GM04503 (cell line): ENCODE measurements at regions not wholly inside any gene's neighbourhood (a gene's known extent, or its start where the extent isn't known, plus 50 kb on each side); places are given as distances from the start of the nearest gene placed in this dataset.
"Not testable (repeated sequence)": the region's sequence is repeated elsewhere in the genome, so short reads cannot be mapped to it uniquely, and the experiment has no call there.

Source experiments
- DNase-seq: peaks from one replicate; pipeline ENCODE4 v3.0.0-alpha.2; 2012; ENCODE audit warnings: low read depth

DNA sequence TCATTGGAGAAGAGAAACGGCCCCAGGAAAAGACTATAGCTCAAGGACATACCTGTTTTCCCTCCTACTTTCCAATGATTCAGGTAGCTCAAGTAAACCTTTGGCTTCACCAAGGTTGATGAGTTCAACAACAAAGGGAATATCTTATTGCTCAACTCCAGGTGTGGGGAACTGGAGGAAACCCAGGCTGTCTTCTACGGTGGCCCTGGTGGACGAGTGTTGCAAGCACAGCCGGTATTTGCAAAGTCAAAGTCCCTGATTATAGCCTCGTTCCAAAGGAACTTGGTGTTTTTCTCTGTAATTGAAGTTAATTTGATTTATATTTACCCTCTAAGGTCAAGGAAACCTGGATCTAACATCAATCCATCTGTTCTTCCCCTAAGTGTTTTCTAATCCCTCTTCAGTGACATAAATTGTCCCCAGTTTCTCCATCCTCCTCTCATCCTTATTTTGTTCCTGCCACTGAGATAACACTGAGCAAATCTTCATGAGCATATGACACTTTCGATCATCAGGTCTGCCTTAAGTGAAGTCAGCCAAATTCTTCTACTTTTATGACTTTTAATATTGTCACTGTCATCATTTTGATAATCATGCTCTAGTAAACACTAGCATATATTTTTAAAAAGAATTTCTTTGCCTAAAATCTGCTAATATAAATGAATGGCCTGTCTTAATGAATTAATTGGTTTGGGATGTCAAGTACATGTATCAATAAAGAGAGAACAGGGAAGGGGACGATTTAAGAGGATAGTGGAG, 174.6 kb upstream of the TBX3 start:
- DNase-seq = no peak

DNA sequence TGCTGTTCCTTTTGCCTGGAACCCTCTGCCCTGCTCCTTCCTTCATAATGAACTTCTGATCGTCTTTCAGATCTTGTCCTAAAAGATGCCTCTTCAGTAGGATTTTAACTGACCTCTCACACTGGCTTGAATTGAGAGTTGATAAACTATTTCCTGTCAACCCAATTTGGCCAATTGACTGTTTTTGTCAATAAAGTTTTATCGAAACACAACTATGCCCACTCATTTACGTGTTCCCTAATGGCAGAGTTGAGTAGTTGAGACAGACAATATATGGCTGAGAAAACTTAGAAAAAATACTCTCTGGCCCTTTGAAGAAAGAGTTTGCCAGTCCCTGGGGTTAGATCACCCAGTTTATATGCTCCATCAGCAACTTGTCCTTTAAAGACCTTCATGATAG, 171.7 kb upstream of the TBX3 start:
- no peak for DNase-seq

DNA sequence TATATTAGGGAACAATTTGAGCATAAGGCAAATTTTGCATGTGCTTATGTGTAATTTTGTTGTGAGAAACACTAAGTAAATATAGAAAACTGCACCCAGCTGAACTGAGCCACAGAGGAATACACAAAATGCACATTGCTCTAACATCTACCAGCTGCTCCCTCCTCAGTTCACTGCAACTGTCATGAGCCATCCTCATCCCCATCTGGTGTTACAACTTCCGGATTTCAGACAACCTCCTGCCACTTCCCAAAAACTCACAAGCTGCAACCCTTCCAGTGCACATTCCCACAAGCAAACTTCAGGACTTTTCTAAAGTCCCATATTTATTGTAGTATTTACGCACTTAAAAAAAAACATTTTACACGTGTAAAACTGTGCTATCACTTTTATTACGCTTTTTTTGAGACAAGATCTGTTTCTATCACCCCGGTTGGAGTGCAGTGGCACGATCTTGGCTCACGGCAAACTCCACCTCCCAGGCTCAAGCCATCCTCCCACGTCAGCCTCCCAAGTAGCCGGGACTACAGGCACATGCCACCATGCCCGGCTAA, 169.1 kb upstream of the TBX3 start:
- no peak for DNase-seq

DNA sequence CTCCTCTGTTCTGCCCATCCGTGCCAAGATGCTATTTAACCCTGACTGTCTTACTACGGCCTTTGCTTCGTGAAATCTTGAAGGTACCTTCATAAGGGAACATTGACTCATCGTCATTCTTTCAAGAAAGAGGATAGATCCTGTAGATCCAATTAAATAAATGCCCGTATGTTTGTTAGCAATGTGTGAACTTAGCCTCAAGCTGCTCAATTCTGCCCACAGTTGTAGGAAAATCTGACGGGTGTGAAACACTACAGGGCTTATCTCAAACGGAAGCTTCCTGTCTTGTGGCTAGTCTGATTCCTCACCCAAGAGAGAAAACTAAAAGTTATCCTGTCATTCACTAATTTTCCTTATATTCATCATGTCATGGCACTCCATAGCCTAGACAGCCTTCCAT, 168.0 kb upstream of the TBX3 start:
- DNase-seq = no peak

DNA sequence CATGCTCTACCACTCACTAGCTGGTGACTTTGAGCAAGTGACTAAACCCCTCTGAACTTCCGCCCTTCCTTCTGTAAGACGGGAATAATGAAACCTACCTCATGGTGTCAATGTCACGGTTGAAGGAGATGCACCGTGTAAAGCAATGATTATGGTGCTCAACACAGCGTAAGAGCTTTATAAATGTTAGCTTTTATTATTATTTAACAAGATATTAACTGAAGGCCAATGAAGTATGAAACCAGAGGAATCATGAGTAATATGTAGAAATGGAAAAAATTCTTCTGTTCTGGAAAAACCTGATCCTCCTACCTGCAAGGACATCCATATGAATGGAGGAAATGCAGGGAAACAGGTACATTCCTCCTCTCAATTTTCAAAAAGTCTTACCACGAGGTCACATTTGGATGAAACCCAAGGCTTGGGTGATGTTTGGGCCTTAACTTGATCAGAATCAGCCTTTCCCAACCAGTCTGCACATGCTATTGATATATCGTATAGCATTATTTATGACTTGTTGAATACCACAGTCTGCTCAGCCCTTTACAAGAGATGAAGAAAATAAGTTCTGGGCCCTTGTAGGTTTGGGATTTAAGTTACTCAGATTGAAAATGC, 166.8 kb upstream of the TBX3 start:
- no peak for DNase-seq

GRCh38 chr12:114848666-114849065, 164.7 kb upstream of the TBX3 start:
- peak; percentile 93 for DNase-seq

DNA sequence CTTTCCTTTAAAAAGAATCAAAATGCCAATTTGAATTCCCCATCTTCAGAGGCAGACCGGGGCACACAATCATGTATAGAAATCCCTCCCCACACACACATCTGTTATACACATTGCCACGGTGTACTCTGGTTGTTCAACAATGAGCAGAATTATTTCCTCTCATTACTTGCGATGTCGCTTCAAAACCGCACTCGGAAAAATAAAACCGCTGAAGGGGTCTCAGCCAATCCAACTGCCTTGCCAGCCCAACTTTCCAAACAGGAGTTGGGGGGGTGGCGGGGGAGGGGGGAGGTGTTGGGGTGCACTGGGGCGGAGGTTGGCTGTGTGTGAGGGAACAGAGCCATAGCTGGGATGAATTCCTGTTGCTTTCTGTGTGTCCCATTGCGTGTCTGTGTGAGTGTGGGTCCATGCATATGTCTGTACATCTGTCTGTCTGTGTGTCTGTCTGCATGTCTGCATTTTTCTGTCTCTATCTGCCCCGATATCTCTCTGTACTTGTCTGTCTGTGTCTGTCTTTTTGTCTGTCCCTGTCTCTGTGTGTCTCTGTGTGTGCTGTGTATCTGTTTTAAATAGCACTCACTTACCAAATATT, 163.6 kb upstream of the TBX3 start:
- DNase-seq = no peak

- DNase-seq = no peak
Observed at GRCh38 chr12:114846771-114847170, 162.8 kb upstream of the TBX3 start.

- no peak for DNase-seq
Observed at GRCh38 chr12:114841557-114842251, 157.7 kb upstream of the TBX3 start.

DNA sequence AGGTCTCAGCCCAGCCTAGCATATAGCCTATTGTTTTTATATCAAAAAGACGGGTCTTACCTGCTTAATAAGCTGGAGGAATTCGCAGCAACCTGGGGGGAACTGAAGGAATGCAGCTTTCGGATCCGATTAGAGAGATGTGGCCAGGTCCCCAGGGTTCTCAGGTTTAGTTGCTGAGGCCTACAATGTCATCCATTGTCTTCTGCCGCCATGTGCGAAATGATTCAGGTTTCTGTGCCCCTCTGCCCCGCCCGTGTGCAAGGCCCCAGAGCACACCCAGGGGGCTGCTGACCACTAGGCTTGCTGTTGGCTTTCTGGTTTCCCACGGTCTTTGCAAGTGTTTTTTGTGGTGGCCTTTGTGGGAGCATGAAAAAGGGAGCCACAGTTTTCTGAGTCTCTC, 154.5 kb upstream of the TBX3 start:
- no peak for DNase-seq

DNA sequence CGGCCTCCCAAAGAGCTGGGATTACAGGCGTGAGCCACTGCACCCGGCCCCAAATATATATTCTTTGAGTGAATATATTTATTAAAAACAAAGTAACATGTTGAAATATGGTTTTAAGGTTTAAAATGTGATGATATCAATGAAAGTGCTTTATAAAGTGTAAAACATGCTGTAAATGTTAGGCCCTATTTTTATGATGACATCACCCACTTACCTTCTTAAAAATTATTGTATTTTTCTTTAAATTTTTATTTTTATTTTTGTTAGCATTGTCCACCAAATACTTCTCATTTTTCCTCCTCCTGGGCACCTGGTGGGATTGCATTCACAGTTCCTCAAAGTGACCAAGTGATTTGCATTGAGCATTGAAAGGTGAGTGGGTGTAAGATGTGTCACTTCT, 152.6 kb upstream of the TBX3 start:
- DNase-seq = no peak

DNA sequence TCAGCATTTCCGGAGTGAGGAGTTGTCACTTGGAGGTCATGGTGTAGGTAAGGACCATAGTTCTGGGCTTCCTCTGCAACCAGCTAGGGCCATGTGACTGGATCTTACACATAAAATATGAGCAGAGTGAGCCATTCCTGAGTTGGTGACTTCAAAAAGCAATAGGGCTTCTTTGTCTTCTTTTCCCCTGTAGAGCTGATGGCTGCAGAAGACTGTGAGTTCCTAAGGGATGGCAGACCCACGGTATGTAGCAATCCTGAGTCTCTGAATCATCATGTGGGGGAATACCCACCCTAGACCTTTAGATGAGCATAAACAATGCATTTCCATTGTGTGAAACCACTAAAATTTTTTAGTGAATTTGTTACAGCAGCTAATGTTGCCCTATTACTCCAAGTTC, 151.1 kb upstream of the TBX3 start:
- DNase-seq = peak; percentile 57

- DNase-seq = no peak
Observed at GRCh38 chr12:114834621-114835020, 150.6 kb upstream of the TBX3 start.

GRCh38 chr12:114829833-114830232, 145.9 kb upstream of the TBX3 start:
- no peak for DNase-seq

DNA sequence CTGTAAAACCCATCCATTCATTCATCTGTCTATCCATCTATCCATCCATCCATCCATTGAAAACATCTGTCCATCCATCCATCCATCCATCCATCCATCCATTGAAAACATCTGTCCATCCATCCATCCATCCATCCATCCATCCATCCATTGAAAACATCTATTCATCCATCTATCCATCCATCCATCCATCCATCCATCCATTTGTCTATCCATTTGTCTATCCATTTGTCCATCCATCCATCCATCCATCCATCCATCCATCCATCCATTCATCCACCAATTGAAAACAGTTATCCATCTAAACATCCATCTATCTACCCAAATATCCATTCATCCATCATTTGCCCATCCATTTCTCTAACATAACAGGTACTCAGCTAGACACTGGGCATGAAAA, 145.3 kb upstream of the TBX3 start:
- not testable (repeated sequence) for DNase-seq

DNA sequence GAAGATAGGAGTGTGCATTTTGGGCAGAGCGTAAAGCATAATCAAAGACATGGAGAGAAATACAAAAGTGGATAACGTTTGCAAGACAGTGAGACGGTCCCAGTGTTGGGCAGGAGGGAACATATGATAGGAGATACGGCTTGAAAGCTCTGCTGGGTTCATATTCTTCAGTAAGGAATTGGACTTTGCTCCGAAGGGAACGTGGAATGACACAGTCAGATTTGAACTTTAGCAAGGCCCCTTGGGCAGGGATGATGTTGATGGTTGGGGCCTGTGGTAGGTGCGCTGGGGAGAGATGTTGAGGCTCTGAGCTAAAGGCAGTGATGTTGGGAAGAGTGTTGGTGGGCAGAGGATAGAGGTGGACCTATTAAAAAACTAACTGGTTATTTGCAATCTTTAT, 143.5 kb upstream of the TBX3 start:
- DNase-seq = no peak

- DNase-seq = no peak
Observed at GRCh38 chr12:114826244-114826643, 142.3 kb upstream of the TBX3 start.

GRCh38 chr12:114823724-114824123, 139.7 kb upstream of the TBX3 start:
- DNase-seq = no peak

DNA sequence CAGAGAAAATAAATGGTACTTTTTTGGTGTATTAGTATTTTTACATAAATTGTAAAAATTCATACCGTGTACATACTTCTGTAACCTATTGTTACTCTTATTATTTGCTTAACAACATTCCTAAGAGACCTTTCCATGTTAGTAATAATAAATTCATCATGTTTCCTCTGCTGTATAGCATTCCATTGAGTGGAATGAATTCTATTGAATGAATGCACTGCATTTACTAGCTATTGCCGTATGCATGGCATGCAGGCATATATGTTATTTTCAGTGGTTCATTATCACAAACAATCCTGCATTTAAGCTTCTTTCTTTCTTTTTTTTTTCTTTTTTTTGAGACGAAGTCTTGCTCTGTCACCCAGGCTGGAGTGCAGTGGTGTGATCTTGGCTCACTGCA, 137.6 kb upstream of the TBX3 start:
- no peak for DNase-seq

GRCh38 chr12:114820796-114821195, 136.8 kb upstream of the TBX3 start:
- no peak for DNase-seq

- no peak for DNase-seq
Observed at GRCh38 chr12:114817571-114818425, 133.8 kb upstream of the TBX3 start.
